GM19351 (cell line): ENCODE measurements at regions not wholly inside any gene's neighbourhood (a gene's known extent, or its start where the extent isn't known, plus 50 kb on each side); places are given as distances from the start of the nearest gene placed in this dataset.

Source experiments
- ATAC-seq: cut with Tn5 transposase; IDR thresholded peaks from one replicate; pipeline ENCODE4 v1.9.1; 2021; ENCODE audit warnings: mild to moderate bottlenecking, moderate library complexity; ENCODE audit not compliant: unreplicated experiment

- ATAC-seq: no peak
Measured at GRCh38 chr5:52668544-52669185, 119.1 kb upstream of the ITGA1 start.

GRCh38 chr5:52672459-52672858, 115.3 kb upstream of the ITGA1 start:
- no peak for ATAC-seq

- no peak for ATAC-seq
Measured at GRCh38 chr5:52673495-52673894, 114.2 kb upstream of the ITGA1 start.

GRCh38 chr5:52674815-52675545, 112.7 kb upstream of the ITGA1 start:
- ATAC-seq: no peak

- no peak for ATAC-seq
Measured at GRCh38 chr5:52682492-52682891, 105.2 kb upstream of the ITGA1 start.

- no peak for ATAC-seq
Measured at GRCh38 chr5:52684051-52684450, 103.7 kb upstream of the ITGA1 start.

- ATAC-seq: no peak
Measured at GRCh38 chr5:52685566-52685965, 102.2 kb upstream of the ITGA1 start.

- ATAC-seq: no peak
Measured at GRCh38 chr5:52685971-52686370, 101.7 kb upstream of the ITGA1 start.

GRCh38 chr5:52690236-52690768, 97.4 kb upstream of the ITGA1 start:
- ATAC-seq: no peak

GRCh38 chr5:52692039-52692438, 95.7 kb upstream of the ITGA1 start:
- no peak for ATAC-seq

GRCh38 chr5:52692606-52693005, 95.1 kb upstream of the ITGA1 start:
- ATAC-seq: no peak

GRCh38 chr5:52693280-52693679, 94.4 kb upstream of the ITGA1 start:
- ATAC-seq: no peak

GRCh38 chr5:52693836-52694235, 93.9 kb upstream of the ITGA1 start:
- no peak for ATAC-seq

GRCh38 chr5:52694648-52695047, 93.1 kb upstream of the ITGA1 start:
- ATAC-seq: no peak

GRCh38 chr5:52702877-52703276, 84.8 kb upstream of the ITGA1 start:
- ATAC-seq: no peak

GRCh38 chr5:52703321-52703720, 84.4 kb upstream of the ITGA1 start:
- ATAC-seq: no peak

- no peak for ATAC-seq
Measured at GRCh38 chr5:52705720-52706119, 82.0 kb upstream of the ITGA1 start.

GRCh38 chr5:52706775-52707174, 80.9 kb upstream of the ITGA1 start:
- ATAC-seq: no peak

GRCh38 chr5:52707616-52708015, 80.1 kb upstream of the ITGA1 start:
- ATAC-seq: no peak

- no peak for ATAC-seq
Measured at GRCh38 chr5:52708463-52708862, 79.3 kb upstream of the ITGA1 start.

- ATAC-seq: peak; percentile 72
Measured at GRCh38 chr5:52709167-52709925, 78.4 kb upstream of the ITGA1 start.
